ES-I3 (cell line): ENCODE measurements at regions not wholly inside any gene's neighbourhood (a gene's known extent, or its start where the extent isn't known, plus 50 kb on each side); places are given as distances from the start of the nearest gene placed in this dataset.

Experiments used
- H3K36me3 ChIP-seq: 2 replicates; pipeline ENCODE4 v1.6.1; 2013; ENCODE audit warnings: mild to moderate bottlenecking, low read length, control low read depth, moderate library complexity; ENCODE audit not compliant: insufficient read depth
- H3K4me1 ChIP-seq: 2 replicates; pipeline ENCODE4 v1.6.1; 2013; ENCODE audit warnings: mild to moderate bottlenecking, control low read depth, low read length; ENCODE audit not compliant: insufficient read depth
- H3K9ac ChIP-seq: 2 replicates; pipeline ENCODE4 v1.6.1; 2013; ENCODE audit warnings: low read depth, mild to moderate bottlenecking, low read length, moderate library complexity
- H3K9me3 ChIP-seq: 2 replicates; pipeline ENCODE4 v1.6.1; 2013; ENCODE audit warnings: mild to moderate bottlenecking, low read length, moderate library complexity; ENCODE audit not compliant: control insufficient read depth, insufficient read depth

GRCh38 chr15:46848704-46849103 is 868.6 kb upstream of the SEMA6D start:
- Histone ChIP-seq H3K9me3 (peaks cover 4% of the 10 kb centered on the region; the same call in 1 of the 2 replicates), H3K4me1 (no peaks in the 10 kb centered on the region), H3K36me3 (no peaks in the 10 kb centered on the region), H3K9ac (no peak overlapping the region)

- Histone ChIP-seq H3K9ac (no peak overlapping the region), H3K4me1 (no peaks in the 10 kb centered on the region), H3K9me3 (no peaks in the 10 kb centered on the region), H3K36me3 (no peaks in the 10 kb centered on the region)
Measured at GRCh38 chr15:46853600-46853999, 863.7 kb upstream of the SEMA6D start.

GRCh38 chr15:46854564-46854963 is 862.7 kb upstream of the SEMA6D start:
- Histone ChIP-seq H3K9me3 (no peaks in the 10 kb centered on the region), H3K9ac (no peak overlapping the region), H3K4me1 (no peaks in the 10 kb centered on the region), H3K36me3 (no peaks in the 10 kb centered on the region)

GRCh38 chr15:46855388-46855787 is 861.9 kb upstream of the SEMA6D start:
- H3K36me3 ChIP-seq: no peaks in the 10 kb centered on the region
- H3K9ac ChIP-seq: no peak overlapping the region
- no peaks in the 10 kb centered on the region for H3K4me1 ChIP-seq
- no peaks in the 10 kb centered on the region for H3K9me3 ChIP-seq

GRCh38 chr15:46856839-46857502 is 860.3 kb upstream of the SEMA6D start:
- H3K9ac ChIP-seq: no peak overlapping the region
- H3K9me3 ChIP-seq: no peaks in the 10 kb centered on the region
- no peaks in the 10 kb centered on the region for H3K36me3 ChIP-seq
- H3K4me1 ChIP-seq: no peaks in the 10 kb centered on the region

GRCh38 chr15:46858150-46858549 is 859.2 kb upstream of the SEMA6D start:
- no peaks in the 10 kb centered on the region for H3K9me3 ChIP-seq
- no peak overlapping the region for H3K9ac ChIP-seq
- H3K36me3 ChIP-seq: no peaks in the 10 kb centered on the region
- H3K4me1 ChIP-seq: no peaks in the 10 kb centered on the region

GRCh38 chr15:46861796-46862195 is 855.5 kb upstream of the SEMA6D start:
- Histone ChIP-seq H3K36me3 (no peaks in the 10 kb centered on the region), H3K4me1 (no peaks in the 10 kb centered on the region), H3K9ac (no peak overlapping the region), H3K9me3 (no peaks in the 10 kb centered on the region)

GRCh38 chr15:46865155-46865554 is 852.1 kb upstream of the SEMA6D start:
- Histone ChIP-seq H3K9ac (no peak overlapping the region), H3K9me3 (no peaks in the 10 kb centered on the region), H3K4me1 (no peaks in the 10 kb centered on the region), H3K36me3 (no peaks in the 10 kb centered on the region)

- H3K9ac ChIP-seq: no peak overlapping the region
- no peaks in the 10 kb centered on the region for H3K4me1 ChIP-seq
- H3K36me3 ChIP-seq: no peaks in the 10 kb centered on the region
- H3K9me3 ChIP-seq: no peaks in the 10 kb centered on the region
Measured at GRCh38 chr15:46872286-46872980, 844.9 kb upstream of the SEMA6D start.

- no peaks in the 10 kb centered on the region for H3K36me3 ChIP-seq
- no peaks in the 10 kb centered on the region for H3K4me1 ChIP-seq
- H3K9ac ChIP-seq: no peak overlapping the region
- H3K9me3 ChIP-seq: no peaks in the 10 kb centered on the region
Measured at GRCh38 chr15:46872981-46873330, 844.3 kb upstream of the SEMA6D start.

GRCh38 chr15:46879032-46879770 is 838.1 kb upstream of the SEMA6D start:
- no peaks in the 10 kb centered on the region for H3K4me1 ChIP-seq
- H3K9me3 ChIP-seq: no peaks in the 10 kb centered on the region
- H3K9ac ChIP-seq: no peak overlapping the region
- H3K36me3 ChIP-seq: no peaks in the 10 kb centered on the region

- H3K36me3 ChIP-seq: no peaks in the 10 kb centered on the region
- no peaks in the 10 kb centered on the region for H3K4me1 ChIP-seq
- no peak overlapping the region for H3K9ac ChIP-seq
- H3K9me3 ChIP-seq: no peaks in the 10 kb centered on the region
Measured at GRCh38 chr15:46880791-46881190, 836.5 kb upstream of the SEMA6D start.

GRCh38 chr15:46892621-46893160 is 824.6 kb upstream of the SEMA6D start:
- H3K4me1 ChIP-seq: no peaks in the 10 kb centered on the region
- no peaks in the 10 kb centered on the region for H3K36me3 ChIP-seq
- H3K9me3 ChIP-seq: no peaks in the 10 kb centered on the region
- H3K9ac ChIP-seq: no peak overlapping the region

GRCh38 chr15:46894644-46895043 is 822.7 kb upstream of the SEMA6D start:
- H3K9ac ChIP-seq: no peak overlapping the region
- no peaks in the 10 kb centered on the region for H3K4me1 ChIP-seq
- H3K36me3 ChIP-seq: no peaks in the 10 kb centered on the region
- no peaks in the 10 kb centered on the region for H3K9me3 ChIP-seq

GRCh38 chr15:46897266-46897665 is 820.0 kb upstream of the SEMA6D start:
- Histone ChIP-seq H3K4me1 (no peaks in the 10 kb centered on the region), H3K9me3 (no peaks in the 10 kb centered on the region), H3K36me3 (no peaks in the 10 kb centered on the region), H3K9ac (no peak overlapping the region)
